Gastrocnemius medialis (tissue), 4 donors: ENCODE measurements at regions not wholly inside any gene's neighbourhood (a gene's known extent, or its start where the extent isn't known, plus 50 kb on each side); places are given as distances from the start of the nearest gene placed in this dataset.

Experiments
- POLR2A ChIP-seq, 2 donors: fragments of 450-650 bp; IDR thresholded peaks; one replicate each; pipeline ENCODE4 v1.6.1; 2017; ENCODE audit warnings: antibody characterized with exemption in 2 of 2, mild to moderate bottlenecking in 2 of 2, moderate library complexity in 2 of 2
- TF ChIP-seq, protein P1 (sequence below), 5 experiments: fragments of 450-650 bp in 3 of 5; fragments of 200-600 bp in 2 of 5; sonication (generic) in 2 of 5; IDR thresholded peaks in 4 of 5; conservative IDR thresholded peaks in 1 of 5; 1 replicate in 4 of 5; 2 replicates in 1 of 5; pipeline ENCODE4 v1.5.1; 2016 to 2019; ENCODE audit warnings: antibody characterized with exemption in 5 of 5, mild to moderate bottlenecking in 3 of 5, moderate library complexity in 3 of 5

DNA sequence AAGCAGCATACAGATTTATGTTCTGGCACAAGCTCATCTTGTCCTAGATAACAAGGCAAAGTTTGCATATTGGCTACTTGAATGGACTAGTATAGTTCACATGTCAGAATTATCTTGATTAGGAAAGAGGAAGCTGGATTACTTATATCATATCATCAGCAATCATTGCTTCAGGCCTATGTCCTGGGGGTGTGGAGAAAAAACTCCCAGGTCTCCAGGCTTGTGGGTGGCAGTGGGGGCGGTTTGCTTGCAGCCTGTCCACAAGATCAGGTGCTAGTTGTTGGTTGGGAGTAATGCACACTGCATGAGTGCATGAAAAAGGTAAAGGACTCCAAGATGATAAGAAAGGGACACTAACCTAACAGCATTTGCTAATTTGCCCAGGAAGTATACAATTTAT, 326.4 kb upstream of the PDE4D start:
- no peak for TF ChIP-seq POLR2A (IDR thresholded peaks at IDR 0.05)
- TF ChIP-seq, protein P1, sequence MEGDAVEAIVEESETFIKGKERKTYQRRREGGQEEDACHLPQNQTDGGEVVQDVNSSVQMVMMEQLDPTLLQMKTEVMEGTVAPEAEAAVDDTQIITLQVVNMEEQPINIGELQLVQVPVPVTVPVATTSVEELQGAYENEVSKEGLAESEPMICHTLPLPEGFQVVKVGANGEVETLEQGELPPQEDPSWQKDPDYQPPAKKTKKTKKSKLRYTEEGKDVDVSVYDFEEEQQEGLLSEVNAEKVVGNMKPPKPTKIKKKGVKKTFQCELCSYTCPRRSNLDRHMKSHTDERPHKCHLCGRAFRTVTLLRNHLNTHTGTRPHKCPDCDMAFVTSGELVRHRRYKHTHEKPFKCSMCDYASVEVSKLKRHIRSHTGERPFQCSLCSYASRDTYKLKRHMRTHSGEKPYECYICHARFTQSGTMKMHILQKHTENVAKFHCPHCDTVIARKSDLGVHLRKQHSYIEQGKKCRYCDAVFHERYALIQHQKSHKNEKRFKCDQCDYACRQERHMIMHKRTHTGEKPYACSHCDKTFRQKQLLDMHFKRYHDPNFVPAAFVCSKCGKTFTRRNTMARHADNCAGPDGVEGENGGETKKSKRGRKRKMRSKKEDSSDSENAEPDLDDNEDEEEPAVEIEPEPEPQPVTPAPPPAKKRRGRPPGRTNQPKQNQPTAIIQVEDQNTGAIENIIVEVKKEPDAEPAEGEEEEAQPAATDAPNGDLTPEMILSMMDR (IDR thresholded peaks at IDR 0.05 in 4 of 5, conservative IDR thresholded peaks at IDR 0.05 in 1 of 5): no peak
